ENCODE measurements at regions not wholly inside any gene's neighbourhood (a gene's known extent, or its start where the extent isn't known, plus 50 kb on each side); places are given as distances from the start of the nearest gene placed in this dataset.

DNA sequence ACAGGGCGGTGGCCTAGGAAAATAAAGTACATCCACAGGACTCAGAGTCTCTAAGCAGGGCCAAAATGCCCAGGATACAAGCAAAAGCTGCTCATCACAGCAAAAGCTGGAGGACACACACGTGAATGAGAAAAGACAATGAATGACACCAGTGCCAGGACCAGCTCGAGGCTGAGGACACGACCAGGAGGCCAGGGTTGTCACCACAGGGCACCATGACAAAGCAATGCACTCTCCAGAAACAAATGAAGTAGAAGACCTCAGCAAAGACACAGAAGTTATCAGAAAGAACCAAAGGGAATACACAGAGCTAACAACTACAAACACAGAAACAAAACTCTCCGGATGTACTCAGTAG is 92.1 kb downstream of the FOXL3 start:
- no peak for DNase-seq (ENCODE audit: low read depth in 2 of 2)

DNA sequence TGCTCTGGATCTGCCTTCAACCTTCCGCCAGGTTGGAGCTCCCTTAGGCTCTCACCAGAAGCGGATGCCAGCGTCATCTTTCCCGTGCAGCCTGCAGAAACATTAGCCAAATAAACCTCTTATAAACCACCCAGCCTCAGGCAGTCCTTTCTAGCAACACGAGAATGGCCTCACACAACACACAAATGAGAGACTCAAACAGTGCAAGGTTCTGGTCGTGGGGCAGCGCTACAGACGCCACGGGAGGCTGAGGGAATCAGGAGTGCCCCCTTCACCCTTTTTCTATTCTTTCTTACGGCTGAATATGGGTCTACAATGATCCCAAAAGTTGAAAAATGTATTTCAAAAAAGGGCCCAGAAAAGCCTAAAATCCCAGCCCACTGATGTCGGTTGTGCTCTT is 96.4 kb downstream of the FOXL3 start:
- no peak for DNase-seq (ENCODE audit: low read depth in 2 of 2)

DNA sequence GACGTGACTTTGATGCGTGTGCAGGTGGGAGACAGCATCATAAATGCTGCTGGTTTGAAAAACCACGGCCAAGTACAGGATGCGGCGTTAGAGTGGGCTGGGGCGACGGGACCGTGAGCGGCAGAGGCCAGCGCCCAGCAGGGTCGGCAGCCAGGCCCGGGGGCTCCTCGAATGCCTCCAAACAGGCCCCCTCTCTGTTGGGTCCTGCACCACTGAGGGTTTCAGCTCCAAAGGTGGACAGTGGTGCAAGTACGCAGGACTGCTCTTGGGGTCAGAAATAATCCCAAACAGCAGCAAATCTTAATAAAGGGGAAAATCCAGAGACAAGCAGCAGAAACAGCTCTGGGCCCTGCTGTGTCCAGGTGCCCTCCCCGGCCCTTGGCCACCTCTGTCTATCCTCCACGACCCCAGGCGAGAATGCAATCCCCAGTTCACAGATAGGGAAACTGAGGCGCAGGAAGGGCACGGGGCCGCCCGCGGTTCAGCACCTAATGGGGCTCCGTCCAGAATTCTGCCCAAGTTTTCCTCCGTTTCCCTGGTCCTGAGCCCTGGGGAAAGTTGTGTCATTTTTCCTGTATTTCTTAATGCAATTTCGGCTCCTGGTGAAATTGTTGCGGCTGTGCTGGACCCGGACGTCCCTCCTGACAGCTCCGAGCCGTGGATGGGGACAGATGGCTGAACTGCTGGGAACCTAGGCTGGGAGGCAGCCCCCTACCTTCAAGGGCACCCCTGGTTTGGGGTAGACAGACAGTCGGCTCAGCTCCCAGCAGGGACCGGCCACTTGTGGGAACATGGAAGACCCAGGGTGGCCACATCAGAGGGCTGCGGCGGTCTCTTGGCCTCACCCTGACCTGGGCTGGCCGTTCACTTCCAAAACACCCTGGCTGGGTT is 97.4 kb downstream of the FOXL3 start:
- no peak for DNase-seq (ENCODE audit: low read depth in 2 of 2)

DNA sequence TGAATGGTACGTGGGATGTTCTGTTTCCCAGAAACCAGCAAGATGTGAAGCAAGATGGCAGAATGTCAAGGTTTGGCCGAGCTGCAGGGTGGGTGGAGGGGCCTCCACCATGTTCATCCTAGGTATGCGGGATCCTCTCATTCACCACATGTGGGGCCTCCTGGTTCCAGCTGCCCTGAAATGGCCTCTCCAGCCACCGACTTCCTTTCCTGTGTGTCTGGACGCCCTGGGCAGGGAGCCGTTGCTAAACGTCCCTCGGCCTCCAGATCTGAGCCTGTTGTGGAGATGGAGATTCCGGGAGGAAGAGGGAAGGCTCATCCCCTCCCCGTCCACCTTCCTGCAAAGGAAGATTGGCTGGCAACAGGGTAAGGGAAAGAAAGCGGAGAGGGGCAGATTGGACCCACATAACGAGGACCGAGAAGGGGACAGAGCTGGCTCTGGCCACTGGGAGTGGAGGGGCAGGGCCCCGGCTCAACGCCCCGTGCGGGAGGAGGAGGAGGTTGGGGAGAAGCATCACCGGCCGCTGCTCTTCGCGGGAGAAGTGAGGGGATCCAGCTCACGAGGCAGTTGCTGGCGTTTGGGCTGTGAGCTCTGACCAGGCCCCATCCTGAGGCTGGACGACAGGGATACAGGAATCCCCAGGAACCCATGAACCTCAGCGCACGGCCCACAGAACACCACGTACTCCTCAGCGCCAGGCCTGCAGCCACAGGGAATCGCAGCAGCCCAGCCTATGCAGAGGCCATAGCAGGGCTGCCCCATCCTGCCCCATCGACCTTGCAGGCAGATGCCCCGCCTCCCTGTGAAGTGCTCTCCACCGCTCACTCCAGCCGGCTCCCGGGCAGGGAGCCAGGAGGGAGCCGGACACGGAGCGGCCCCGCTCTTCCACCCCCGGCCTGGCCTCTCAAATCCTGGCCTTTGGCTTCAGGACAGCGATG is 98.3 kb downstream of the FOXL3 start:
- DNase-seq (ENCODE audit: low read depth in 2 of 2), result no peak

DNA sequence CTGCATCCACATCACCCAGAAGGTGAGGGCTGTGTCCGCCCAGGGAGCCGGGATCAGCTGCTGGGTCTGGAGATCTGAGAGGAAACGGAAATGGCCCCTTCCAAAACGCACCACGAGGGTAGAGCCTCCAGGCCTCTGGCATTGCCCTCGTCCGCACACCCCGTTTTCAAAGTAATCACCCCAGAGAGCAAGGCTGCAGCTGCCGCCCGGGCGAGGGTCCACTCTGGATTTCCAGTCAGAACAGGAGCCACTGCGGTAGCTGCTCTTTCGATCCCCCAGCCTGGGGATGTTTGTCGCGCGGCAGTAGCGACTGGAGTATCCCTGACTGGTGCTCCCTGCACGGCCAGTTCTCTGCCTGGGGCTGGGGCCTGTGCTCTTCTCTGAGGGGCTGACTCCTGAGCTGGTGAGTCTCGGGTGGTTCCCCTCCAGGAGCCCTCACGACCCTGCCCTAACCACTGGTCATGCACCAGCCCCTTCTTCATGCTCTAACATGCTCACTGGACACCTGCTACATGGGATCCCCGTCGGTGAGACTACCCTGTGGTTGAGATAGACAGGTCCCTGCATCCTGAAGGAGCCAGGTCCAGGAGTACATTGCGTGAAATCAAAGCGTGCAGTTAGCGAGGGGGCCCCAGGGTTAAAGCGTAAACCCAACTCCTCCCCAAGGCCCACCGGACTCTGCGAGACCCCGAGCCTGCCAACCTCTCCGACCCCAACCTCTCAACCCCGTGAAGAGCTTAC is 99.2 kb downstream of the FOXL3 start:
- DNase-seq (ENCODE audit: low read depth in 2 of 2), result no peak

DNA sequence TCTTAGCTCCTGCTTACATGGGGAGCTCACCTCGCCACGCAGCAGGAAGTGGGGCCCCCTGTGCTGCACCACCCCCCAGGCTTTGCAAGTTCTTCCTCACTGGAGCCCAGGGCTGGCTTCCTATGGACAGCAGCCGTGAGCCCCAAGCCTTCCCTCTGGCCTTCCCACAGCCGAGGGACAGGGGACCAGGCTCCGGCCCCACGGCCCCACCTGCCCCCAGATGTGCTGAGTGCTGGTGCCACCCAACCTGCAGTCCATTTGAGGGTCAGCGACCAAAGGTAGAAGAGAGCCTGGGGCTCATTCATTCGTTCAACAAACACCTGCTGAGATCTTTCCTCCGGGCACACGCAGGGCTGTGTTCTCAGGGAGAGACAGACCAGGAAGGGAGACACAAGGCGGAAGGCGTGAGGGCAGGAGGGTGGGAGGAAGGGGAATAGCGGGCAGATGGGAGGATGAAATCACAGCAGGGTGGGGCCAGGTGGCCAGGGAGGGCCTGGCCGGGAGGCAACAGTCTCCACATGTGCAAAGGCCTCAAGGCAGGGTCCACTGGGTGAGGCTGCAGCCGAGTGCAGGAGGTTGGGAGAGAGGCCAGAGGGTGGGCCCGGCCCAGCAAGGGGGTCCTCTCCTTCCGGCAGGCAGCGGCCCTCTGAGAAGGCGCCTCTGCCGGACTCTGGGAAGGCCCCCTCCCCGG is 100.1 kb downstream of the FOXL3 start:
- DNase-seq (ENCODE audit: low read depth in 2 of 2), result no peak

DNA sequence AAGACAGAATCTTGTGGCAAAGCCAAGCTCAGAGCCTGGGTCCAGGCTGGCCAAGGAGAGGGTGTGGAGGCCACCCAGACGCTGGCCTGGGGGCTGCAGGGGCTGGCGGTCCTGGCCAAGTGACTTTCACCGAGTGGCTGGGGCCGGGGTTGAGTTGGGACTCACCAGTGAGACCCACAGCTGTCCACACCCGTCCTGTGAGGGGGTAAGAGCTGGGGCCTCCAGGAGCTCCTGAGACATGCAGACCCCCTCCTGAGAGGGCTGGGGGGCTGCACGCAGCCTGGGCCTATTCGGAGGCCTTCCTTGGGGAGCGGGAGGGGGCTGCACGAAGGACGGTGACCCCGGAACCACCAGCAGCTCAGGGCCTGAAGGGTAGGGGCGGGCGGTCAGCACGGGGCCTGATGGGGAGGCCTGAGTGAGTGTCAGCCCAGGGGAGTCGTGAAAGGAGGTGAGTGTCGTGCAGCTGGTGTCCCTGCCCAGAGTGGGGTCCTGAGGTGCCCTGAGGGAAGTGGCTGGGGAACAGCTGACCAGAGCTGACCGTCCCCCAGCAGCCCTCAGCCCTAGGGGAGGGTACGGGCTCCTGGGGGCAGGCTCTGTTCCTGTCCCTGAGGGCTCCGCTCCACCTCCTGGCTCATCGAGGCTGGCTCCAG is 100.9 kb downstream of the FOXL3 start:
- no peak for DNase-seq (ENCODE audit: low read depth in 2 of 2)

DNA sequence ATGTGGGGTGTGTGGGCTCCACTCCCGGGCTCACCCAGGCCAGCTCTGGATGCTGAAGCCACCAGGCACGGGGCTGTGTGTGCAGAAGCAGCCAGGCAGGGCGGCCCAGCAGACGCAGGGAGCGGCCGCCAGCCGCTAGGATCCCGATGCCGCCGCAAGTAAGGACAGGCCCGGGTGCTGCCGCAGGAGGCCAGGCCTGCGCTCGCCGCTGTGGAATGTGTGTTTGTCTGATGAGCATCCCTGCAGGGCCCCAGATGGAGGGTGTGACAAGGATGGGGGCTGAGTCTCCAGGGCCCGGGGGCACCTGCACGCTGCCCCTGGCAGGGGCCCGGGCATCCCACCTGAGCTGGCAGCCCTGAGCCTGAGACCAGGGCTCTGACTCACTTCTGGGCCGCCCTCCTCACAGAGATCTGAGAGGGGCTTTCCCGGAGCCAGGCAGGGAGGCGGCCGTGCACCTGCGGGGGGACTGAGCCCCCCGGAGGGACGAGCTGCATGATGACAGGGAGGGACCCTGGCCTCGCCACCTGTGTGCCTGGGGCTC is 101.5 kb downstream of the FOXL3 start:
- no peak for DNase-seq (ENCODE audit: low read depth in 2 of 2)

DNA sequence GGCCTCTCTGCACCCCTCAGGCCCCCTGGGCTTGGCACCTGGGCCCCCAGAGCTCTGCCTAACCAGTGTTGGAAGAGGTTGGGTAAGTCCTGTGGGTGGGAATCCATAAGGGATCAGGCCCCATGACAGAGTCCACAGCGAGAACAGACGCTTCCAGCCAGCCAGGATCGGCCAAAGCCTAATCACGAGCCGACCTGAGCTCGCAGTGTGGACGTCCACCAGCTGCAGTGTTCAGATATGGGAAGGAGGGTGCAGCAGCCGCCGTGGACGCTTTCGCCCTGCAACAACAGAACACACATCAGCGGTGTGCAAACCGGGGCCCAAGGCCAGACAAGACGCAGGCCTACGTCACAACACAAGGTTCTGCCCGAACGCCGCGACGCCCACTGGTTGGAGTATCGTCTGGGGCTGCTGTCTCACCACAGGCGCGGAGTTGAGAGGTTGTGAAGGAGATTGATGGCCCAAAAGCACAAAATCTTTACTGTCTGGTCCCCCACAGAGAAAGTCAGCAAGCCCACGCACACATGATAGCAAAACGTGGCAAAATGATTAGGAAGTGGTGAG is 102.1 kb downstream of the FOXL3 start:
- no peak for DNase-seq (ENCODE audit: low read depth in 2 of 2)

DNA sequence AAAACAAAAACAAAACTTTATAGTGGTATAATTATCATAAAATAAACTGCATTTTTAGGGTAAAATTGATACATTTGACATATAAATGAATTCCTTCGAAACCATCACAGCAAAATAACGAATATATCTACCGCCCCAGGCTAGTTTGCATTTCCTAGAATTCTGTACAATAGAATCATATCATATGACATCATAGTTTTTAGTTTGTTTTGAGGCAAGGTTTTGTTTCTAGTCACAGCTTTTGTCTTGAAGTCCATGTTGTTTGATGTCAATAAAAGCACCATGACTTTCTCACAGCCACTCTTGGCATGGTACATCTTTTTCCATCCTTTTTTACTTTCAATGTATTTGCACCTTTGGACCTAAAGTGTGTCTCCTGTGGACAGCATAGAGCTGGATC is 102.9 kb downstream of the FOXL3 start:
- no peak for DNase-seq (ENCODE audit: low read depth in 2 of 2)

DNA sequence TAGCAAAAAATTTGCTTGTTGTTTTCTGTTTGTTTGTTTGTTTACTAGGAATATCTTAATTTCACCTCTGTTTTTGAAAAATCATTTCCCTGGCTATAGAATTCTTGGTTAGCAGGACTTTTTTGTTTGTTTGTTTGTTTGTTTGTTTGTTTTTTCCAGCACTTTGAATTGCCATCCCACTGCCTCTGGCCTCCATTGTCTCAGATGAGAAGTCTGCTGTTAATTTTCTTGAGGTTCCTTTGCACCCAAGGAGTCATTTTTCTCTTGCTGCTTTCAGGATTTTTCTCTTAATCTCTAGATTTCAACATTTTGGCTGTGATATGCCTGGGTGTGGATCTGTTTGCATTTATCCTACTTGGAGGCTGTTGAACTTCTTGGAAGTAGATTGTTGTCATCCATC is 105.7 kb downstream of the FOXL3 start:
- no peak for DNase-seq (ENCODE audit: low read depth in 2 of 2)

DNA sequence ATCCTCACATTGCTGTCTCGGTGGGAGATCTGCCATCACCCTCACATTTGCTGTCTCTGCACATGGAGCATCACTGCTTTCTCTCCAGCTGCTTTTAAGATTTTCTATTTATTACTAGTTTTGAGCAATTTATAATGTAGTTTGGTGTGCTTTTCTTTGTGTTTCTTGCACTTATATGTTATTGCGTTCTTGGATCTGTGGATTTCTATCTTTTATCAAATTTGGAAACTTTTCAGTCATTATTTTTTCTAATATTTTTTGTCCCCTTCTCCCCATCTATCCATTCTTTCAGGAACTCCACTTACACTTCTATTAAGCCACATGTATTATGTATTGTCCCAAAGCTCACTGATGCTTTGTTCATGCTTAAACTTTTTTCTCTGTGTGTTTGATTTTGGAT is 108.9 kb downstream of the FOXL3 start:
- no peak for DNase-seq (ENCODE audit: low read depth in 2 of 2)

DNA sequence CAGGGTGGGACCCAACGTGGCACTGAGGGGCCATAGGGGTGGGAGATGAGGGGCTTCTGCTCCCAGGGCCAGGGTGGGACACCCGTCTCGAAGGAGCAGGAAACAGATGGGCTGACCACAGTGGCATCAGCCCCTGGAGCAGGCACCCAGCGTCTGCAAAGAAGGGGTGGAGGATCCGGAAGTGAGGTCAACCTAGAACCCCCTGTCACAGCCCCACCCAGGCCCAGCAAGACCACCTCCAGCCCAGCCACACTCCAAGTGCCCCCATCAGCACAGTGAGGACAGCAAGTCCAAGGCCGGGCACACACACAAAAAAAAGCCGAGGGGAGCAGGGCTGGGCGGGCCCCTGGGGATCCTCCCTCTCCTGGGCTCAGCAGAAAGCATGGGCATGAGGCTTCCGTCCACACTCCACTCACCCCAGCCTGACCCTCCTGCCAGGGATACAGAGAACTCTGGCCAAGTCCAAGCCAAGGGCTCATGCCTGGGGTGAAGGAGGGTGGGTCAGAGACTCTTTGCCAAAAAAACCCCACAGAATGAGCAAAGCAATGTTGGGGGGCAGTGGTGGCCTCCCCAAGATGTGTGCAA is 111.0 kb downstream of the FOXL3 start:
- DNase-seq (ENCODE audit: low read depth in 2 of 2), result no peak

DNA sequence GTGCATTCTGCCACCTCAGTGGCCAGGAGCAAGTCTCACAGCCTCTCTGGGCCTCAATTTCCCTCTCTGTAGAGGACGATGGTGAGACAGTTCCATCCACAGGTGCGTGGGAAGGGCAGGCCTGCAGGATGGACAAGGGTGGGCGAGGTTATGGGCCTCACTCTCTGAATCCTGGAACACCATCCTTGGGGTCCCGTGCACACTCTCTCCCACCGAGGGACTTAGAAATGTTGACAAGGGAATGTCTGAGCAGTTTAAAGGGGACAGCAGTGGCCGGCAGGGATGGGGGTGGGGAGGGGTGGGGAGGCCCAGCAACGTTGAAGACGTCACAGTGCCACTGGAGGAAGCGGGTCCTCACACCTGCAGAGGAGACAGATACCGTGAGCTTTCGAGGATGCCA is 111.5 kb downstream of the FOXL3 start:
- DNase-seq (ENCODE audit: low read depth in 2 of 2), result no peak

DNA sequence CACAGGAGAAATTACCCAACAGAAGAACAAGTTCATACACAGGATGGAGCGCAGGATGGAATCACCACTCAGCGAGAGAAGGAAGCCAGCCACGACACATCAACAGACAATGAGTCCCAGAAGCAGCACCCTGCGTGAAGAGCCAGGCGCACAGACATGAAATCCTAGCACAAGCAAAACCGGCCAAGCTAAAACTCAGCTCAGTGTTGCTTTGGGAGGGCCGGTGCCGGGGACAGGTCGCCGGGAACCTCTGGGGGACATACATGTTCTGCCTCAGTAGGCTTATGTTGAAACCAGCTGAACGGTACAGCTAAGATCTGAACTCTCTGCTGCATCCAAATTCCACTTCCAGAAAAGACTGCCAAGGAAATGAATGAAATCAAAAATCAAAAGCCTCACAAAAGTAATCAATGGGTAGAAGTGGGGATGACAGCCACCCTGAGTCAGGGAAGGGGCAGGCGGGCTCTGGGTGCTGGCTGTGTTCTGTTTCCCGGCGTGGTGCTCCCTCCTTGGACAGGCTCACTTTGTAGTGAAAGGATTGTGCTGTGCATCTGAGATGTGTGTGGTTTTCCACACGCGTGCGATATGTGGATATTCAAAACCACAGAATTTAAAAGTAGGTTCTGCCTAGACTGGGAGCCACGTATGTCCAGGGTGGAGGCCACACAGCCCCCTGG is 114.7 kb downstream of the PDGFA start:
- DNase-seq (ENCODE audit: low read depth in 2 of 2), result no peak

DNA sequence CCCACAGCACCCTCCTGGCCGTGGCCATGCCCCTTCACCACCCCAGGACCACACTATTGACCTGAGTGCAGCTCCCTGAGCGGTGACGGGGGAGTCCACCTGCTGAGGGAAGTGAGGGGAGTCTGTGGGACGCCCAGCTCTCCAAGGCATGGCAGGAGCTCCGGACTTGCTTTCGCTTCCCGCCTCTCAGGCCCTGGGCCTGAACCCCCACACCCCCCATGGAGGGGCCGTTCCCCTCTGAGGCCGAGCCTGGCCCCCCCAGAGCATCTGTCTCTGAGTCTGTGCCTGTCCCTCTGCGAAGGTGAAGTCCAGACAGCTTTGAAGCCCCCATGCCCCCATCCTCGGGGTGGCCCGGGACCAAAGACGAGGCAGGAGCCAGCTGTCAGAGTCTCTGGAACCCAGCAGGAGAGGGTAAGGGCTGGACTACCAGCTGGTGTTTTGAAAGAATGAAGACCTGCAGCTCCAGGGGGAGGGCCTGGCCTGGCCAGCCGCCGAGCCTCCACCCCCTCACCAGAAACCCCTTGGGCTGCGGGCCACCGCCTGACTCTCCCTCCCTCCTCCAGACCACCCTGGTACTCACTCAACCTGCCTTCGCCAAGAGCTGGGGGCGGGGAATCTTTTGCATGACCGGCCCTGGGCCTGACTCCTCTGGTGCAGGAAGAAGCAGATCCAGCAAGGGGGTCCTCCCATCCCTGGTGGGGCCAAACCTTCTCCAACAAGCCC is 114.0 kb downstream of the PDGFA start:
- no peak for DNase-seq (ENCODE audit: low read depth in 2 of 2)

DNA sequence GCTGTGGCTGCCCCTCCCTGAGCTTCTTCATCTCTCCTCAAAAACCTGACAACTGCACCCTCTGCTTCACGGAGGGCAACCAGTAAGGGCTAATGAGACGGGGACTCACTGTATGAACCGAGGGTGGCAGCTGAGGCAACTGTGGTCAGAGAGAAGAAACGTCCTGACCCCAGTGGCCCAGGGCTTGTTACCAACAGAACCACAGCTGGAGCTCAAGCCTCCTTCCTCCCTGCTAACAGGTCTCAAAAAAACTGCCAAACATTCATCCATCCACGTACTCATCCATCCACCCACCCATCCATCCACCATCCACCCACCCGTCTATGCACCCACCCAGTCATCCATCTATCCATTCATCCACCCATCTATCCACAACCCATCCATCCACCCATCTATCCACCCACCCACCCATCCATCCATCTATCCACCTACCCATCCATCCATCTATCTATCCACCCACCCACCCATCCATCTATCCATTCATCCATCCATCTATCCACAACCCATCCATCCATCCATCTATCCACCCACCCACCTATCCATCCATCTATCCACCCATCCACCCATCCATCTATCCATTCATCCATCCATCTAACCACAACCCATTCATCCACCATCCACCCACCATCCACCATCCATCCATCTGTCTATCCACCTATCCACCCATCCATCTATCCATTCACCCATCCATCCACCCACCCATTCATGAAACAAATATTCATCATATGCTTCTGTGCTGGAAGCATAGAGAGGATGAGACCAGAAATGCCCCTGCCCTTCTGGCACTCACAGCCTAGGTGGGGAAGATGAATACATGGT is 111.7 kb downstream of the PDGFA start:
- no peak for DNase-seq (ENCODE audit: low read depth in 2 of 2)

DNA sequence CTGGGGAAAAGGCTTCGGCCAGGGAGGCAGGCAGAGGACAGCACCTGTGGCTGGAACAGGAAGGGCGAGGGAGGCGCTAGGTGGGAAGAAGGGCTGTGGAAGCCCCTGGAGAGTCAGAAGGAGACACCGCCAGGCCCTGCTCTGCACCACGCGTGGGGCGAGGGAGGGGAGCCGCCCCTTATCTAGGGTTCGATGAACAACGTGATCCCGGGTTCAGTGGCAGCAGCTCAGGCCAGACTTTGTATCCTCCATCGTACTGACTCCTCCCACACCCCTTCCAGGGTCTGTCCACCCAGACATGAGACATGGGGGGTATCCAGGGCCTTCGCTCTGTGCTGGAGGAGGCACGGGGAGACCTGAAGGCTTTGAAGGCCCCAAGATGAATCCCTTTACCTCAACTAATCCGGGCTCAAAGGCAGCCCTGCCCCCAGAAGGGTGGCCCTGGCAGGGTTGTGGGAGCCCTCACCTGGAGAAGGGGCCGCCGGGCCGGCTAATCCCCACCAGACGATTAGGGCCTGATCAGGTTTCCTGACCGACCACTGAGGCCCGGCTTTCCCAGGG is 110.8 kb downstream of the PDGFA start:
- DNase-seq (ENCODE audit: low read depth in 2 of 2), result no peak

All from stimulated activated CD4-positive, alpha-beta T cell treated with anti-CD3 and anti-CD28 coated beads, Interleukin-1b, Interleukin-23, amount 100 ng/mL, for 4 hours (primary cell).